DND-41 (cell line): ENCODE measurements at regions not wholly inside any gene's neighbourhood (a gene's known extent, or its start where the extent isn't known, plus 50 kb on each side); places are given as distances from the start of the nearest gene placed in this dataset.
"Not testable (repeated sequence)": the region's sequence is repeated elsewhere in the genome, so short reads cannot be mapped to it uniquely, and the experiment has no call there.

Experiments used
- ATAC-seq: fragments of 200-7000 bp; cut with Tn5 transposase; 3 replicates; pipeline ENCODE4 v1.9.1; 2021; ENCODE audit warnings: low read depth; ENCODE audit not compliant: insufficient read depth
- DNase-seq: peaks from one replicate; pipeline ENCODE4 v3.0.0-alpha.2; 2020
- H2AFZ ChIP-seq: 2 replicates; pipeline ENCODE4 v1.6.0; 2012; ENCODE audit warnings: low read depth, low read length
- H3K27ac ChIP-seq: 2 replicates; pipeline ENCODE4 v1.5.1; 2012; ENCODE audit warnings: low read length, inconsistent platforms
- H3K27me3 ChIP-seq: fragments of 200-600 bp; sonication (generic); 2 replicates; pipeline ENCODE4 v1.6.0; 2012; ENCODE audit warnings: low read length, mild to moderate bottlenecking, inconsistent platforms; ENCODE audit not compliant: insufficient read depth, poor library complexity
- H3K36me3 ChIP-seq: 2 replicates; pipeline ENCODE4 v1.5.1; 2012; ENCODE audit warnings: low read length, inconsistent platforms; ENCODE audit not compliant: insufficient read depth
- H3K4me1 ChIP-seq: 2 replicates; pipeline ENCODE4 v1.5.1; 2012; ENCODE audit warnings: mild to moderate bottlenecking, low read length; ENCODE audit not compliant: insufficient read depth
- H3K4me2 ChIP-seq: 2 replicates; pipeline ENCODE4 v1.6.0; 2012; ENCODE audit warnings: mild to moderate bottlenecking, moderate library complexity, low read length, inconsistent platforms; ENCODE audit not compliant: insufficient read depth
- H3K4me3 ChIP-seq, 2 experiments: fragments of 200-600 bp in 1 of 2; shearing (Covaris generic) in 1 of 2; 2 replicates each; pipeline ENCODE4 v1.5.1; 2012 to 2016; ENCODE audit warnings: inconsistent platforms in 2 of 2, low read length in 2 of 2, mild to moderate bottlenecking in 2 of 2, low read depth in 1 of 2, moderate library complexity in 1 of 2
- H3K79me2 ChIP-seq: 2 replicates; pipeline ENCODE4 v1.6.0; 2012; ENCODE audit warnings: low read length, inconsistent platforms; ENCODE audit not compliant: insufficient read depth
- H3K9ac ChIP-seq: 2 replicates; pipeline ENCODE4 v1.6.0; 2012; ENCODE audit warnings: low read depth, mild to moderate bottlenecking, inconsistent platforms, low read length, moderate library complexity
- H3K9me3 ChIP-seq: 2 replicates; pipeline ENCODE4 v1.5.1; 2012; ENCODE audit warnings: low read length, moderate library complexity, mild to moderate bottlenecking, inconsistent platforms; ENCODE audit not compliant: insufficient read depth, severe bottlenecking
- H4K20me1 ChIP-seq: 2 replicates; pipeline ENCODE4 v1.6.0; 2012; ENCODE audit warnings: low read length; ENCODE audit not compliant: insufficient read depth
- CTCF ChIP-seq: IDR thresholded peaks from 2 replicates; pipeline ENCODE4 v1.5.1; 2012; ENCODE audit warnings: borderline replicate concordance, low read length, moderate library complexity, mild to moderate bottlenecking; ENCODE audit not compliant: poor library complexity, severe bottlenecking; ENCODE audit errors: extremely low read depth
- EZH2 ChIP-seq: IDR thresholded peaks from 3 replicates; pipeline ENCODE4 v1.6.1; 2012; ENCODE audit warnings: borderline replicate concordance, low read depth, mild to moderate bottlenecking, moderate library complexity, low read length, inconsistent platforms; ENCODE audit not compliant: severe bottlenecking

- Histone ChIP-seq H3K4me2 (no peak overlapping the region), H3K79me2 (no peaks in the 10 kb centered on the region), H3K27me3 (no peaks in the 10 kb centered on the region), H3K27ac (no peak overlapping the region), H3K9ac (no peak overlapping the region), H3K9me3 (no peaks in the 10 kb centered on the region), H3K4me3 (no peak overlapping the region), H4K20me1 (no peaks in the 10 kb centered on the region), H3K4me1 (no peaks in the 10 kb centered on the region), H3K36me3 (no peaks in the 10 kb centered on the region), H2AFZ (no peak overlapping the region)
- ATAC-seq (no peak), DNase-seq (no peak)
- TF ChIP-seq EZH2 (no peak), CTCF (no peak)
These were observed 208.1 kb downstream of the TRIML1 start for GRCh38 chr4:188347339-188347738.

DNA sequence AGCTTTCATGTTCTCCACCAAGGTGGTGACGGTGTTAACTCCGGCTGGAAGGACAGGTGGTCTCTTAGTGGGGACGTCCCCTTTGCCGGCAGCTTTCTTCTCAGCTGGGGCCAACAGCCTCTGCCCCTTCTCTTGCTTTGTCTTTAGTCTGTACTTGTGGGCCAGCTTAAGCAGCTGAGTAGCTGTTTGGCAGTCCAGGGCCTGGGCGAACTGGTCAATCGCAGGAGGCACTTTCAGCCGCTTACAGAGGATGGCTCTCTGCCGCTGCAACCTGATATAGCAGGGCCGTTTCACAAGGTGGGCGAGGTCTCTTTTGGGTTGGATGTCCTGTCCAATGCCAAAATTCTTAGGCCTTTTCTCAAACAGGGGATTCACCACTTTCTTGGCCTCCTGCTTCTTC is 210.3 kb downstream of the TRIML1 start:
- H2AFZ ChIP-seq, H3K4me3 ChIP-seq, H3K36me3 ChIP-seq, H3K4me1 ChIP-seq, H3K9ac ChIP-seq, ATAC-seq, H4K20me1 ChIP-seq, H3K79me2 ChIP-seq, H3K4me2 ChIP-seq, DNase-seq, H3K27ac ChIP-seq, H3K9me3 ChIP-seq, H3K27me3 ChIP-seq: not testable (repeated sequence)

DNA sequence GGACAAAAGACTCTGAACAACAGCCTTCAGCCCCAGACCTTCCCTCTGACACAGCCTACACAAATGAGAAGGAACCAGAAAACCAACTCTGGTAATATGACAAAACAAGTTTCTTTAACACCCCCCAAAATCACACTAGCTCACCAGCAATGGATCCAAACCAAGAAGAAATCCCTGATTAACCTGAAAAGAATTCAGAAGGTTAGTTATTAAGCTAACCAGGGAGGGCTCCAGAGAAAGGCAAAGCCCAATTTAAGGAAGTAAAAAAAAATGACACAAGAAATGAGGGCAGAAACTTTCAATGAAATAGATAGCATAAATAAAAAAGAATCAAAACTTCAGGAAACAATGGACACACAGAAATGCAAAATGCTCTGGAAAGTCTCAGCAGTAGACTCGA is 224.0 kb downstream of the TRIML1 start:
- Histone ChIP-seq H4K20me1 (no peaks in the 10 kb centered on the region), H2AFZ (no peak overlapping the region), H3K27ac (no peak overlapping the region), H3K79me2 (no peaks in the 10 kb centered on the region), H3K4me1 (no peaks in the 10 kb centered on the region), H3K36me3 (no peaks in the 10 kb centered on the region), H3K4me3 (no peak overlapping the region), H3K27me3 (no peaks in the 10 kb centered on the region), H3K9me3 (no peaks in the 10 kb centered on the region), H3K4me2 (no peak overlapping the region), H3K9ac (no peak overlapping the region)
- no peak for ATAC-seq
- DNase-seq = no peak
- no peak for TF ChIP-seq EZH2
- no peak for TF ChIP-seq CTCF

DNA sequence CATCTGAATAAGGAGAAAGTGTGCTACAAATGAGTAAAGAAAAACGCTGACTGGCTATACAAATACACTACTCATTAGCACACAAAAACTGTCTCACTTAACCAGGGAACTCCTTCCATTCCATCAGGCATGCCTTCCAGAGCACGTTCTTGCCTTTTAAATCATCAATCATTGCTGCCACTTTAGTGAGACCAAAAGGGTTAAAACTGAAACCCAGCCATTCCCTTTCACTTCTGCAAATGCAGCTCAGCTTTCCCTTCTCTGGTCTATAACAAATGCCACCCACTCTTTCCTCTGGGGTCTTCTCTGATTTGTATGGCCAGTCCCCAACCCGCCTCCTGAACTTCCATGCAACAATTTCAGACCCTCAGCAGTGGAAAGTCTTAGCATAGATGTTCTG is 231.5 kb downstream of the TRIML1 start:
- H3K4me3 ChIP-seq = no peak overlapping the region
- H3K27me3 ChIP-seq = no peaks in the 10 kb centered on the region

More for the DNA sequence above, 231.5 kb downstream of the TRIML1 start:
- no peak for ATAC-seq
- Histone ChIP-seq H4K20me1 (no peaks in the 10 kb centered on the region), H2AFZ (no peak overlapping the region), H3K27ac (no peak overlapping the region), H3K9ac (no peak overlapping the region), H3K4me2 (no peak overlapping the region), H3K4me1 (no peaks in the 10 kb centered on the region), H3K9me3 (peaks cover 7% of the 10 kb centered on the region), H3K79me2 (no peaks in the 10 kb centered on the region), H3K36me3 (no peaks in the 10 kb centered on the region)
- no peak for DNase-seq
- TF ChIP-seq EZH2 (no peak), CTCF (no peak)
